CD8-positive, alpha-beta memory T cell (primary cell): ENCODE measurements at regions not wholly inside any gene's neighbourhood (a gene's known extent, or its start where the extent isn't known, plus 50 kb on each side); places are given as distances from the start of the nearest gene placed in this dataset.

Experiments used
- CTCF ChIA-PET: fragments of 350-600 bp; sonication (Branson Sonifier 250); formaldehyde crosslinking; loops from one replicate; lab custom pipeline; 2021; ENCODE audit warnings: antibody characterized with exemption; lab: Charles Lee
- POLR2A ChIA-PET: fragments of 350-600 bp; sonication (Branson Sonifier 250); formaldehyde crosslinking; loops from one replicate; lab custom pipeline; 2021; ENCODE audit warnings: antibody characterized with exemption; lab: Charles Lee
- DNase-seq, 5 donors: peaks; one replicate each; pipeline versions ENCODE4 v3.0.0 to v3.0.0-alpha.2; 2020 to 2022; ENCODE audit warnings: mixed read lengths in 1 of 5
- H3K27ac ChIP-seq: one replicate; pipeline ENCODE4 v1.7.0; 2013; ENCODE audit warnings: low read depth, mild to moderate bottlenecking, low read length, moderate library complexity
- H3K27me3 ChIP-seq: 2 replicates; pipeline ENCODE4 v1.7.0; 2013; ENCODE audit warnings: low read length, mild to moderate bottlenecking; ENCODE audit not compliant: insufficient read depth, poor library complexity, severe bottlenecking
- H3K36me3 ChIP-seq: 2 replicates; pipeline ENCODE4 v1.7.0; 2013; ENCODE audit warnings: mild to moderate bottlenecking, low read length, moderate library complexity; ENCODE audit not compliant: insufficient read depth
- H3K4me1 ChIP-seq: 2 replicates; pipeline ENCODE4 v1.7.0; 2013; ENCODE audit warnings: mild to moderate bottlenecking, low read length, moderate library complexity; ENCODE audit not compliant: insufficient read depth
- H3K4me3 ChIP-seq: 2 replicates; pipeline ENCODE4 v1.7.0; 2013; ENCODE audit warnings: mild to moderate bottlenecking, low read length
- H3K9me3 ChIP-seq: 2 replicates; pipeline ENCODE4 v1.7.0; 2013; ENCODE audit warnings: mild to moderate bottlenecking, low read length
- H3K27ac Mint-ChIP-seq, 8 donors: one replicate each; pipeline ENCODE4 v1.8.0; 2020 to 2021; ENCODE audit warnings: mixed read lengths in 8 of 8, mild to moderate bottlenecking in 6 of 8, inconsistent platforms in 3 of 8, moderate library complexity in 3 of 8
- H3K27me3 Mint-ChIP-seq, 2 donors: one replicate each; pipeline ENCODE4 v1.8.0; 2020 to 2021; ENCODE audit warnings: mixed read lengths in 2 of 2, mild to moderate bottlenecking in 1 of 2, moderate library complexity in 1 of 2
- H3K36me3 Mint-ChIP-seq, 3 donors: one replicate each; pipeline ENCODE4 v1.8.0; 2020 to 2021; ENCODE audit warnings: mixed read lengths in 3 of 3, inconsistent platforms in 1 of 3, mild to moderate bottlenecking in 1 of 3
- H3K4me1 Mint-ChIP-seq, 3 donors: one replicate each; pipeline ENCODE4 v1.8.0; 2020 to 2021; ENCODE audit warnings: mixed read lengths in 3 of 3, inconsistent platforms in 1 of 3, mild to moderate bottlenecking in 1 of 3
- H3K4me3 Mint-ChIP-seq, 7 donors: one replicate each; pipeline ENCODE4 v1.8.0; 2020 to 2021; ENCODE audit warnings: mixed read lengths in 7 of 7, mild to moderate bottlenecking in 6 of 7, moderate library complexity in 4 of 7, inconsistent platforms in 2 of 7
- H3K9me3 Mint-ChIP-seq, 5 donors: one replicate each; pipeline ENCODE4 v1.8.0; 2020 to 2022; ENCODE audit warnings: mixed read lengths in 5 of 5, mild to moderate bottlenecking in 3 of 5, moderate library complexity in 2 of 5, inconsistent platforms in 1 of 5

GRCh38 chr2:155125585-155126230, 427.2 kb downstream of the KCNJ3 start:
- ChIA-PET CTCF (interaction anchor here (0.9 kb wide), 1 partner anchor 8 kb away, joined by 3 read pairs; no protein-coding TSS in a partner anchor), POLR2A (no interaction called here)
- Mint-ChIP-seq H3K9me3 (peaks cover 0 to 28% (median 5%) of the 10 kb centered on the region in 5 donors), H3K4me1 (no peaks in the 10 kb centered on the region), H3K27ac (no peak overlapping the region), H3K4me3 (no peak overlapping the region), H3K36me3 (no peaks in the 10 kb centered on the region), H3K27me3 (no peaks in the 10 kb centered on the region)
- no peaks in the 10 kb centered on the region for H3K36me3 ChIP-seq
- H3K4me3 ChIP-seq: no peak overlapping the region
- no peak overlapping the region for H3K27ac ChIP-seq
- no peaks in the 10 kb centered on the region for H3K4me1 ChIP-seq
- no peaks in the 10 kb centered on the region for H3K27me3 ChIP-seq
- DNase-seq: no peak
- no peaks in the 10 kb centered on the region for H3K9me3 ChIP-seq

- peaks cover 0 to 26% (median 8%) of the 10 kb centered on the region in 5 donors for H3K9me3 Mint-ChIP-seq
- H3K4me3 Mint-ChIP-seq: no peak overlapping the region
- ChIA-PET CTCF (no interaction called here), POLR2A (no interaction called here)
- no peak for DNase-seq
- H3K27ac ChIP-seq: no peak overlapping the region
- no peaks in the 10 kb centered on the region for H3K4me1 Mint-ChIP-seq
- H3K4me1 ChIP-seq: no peaks in the 10 kb centered on the region
- H3K9me3 ChIP-seq: no peaks in the 10 kb centered on the region
- H3K36me3 Mint-ChIP-seq: no peaks in the 10 kb centered on the region
- no peaks in the 10 kb centered on the region for H3K36me3 ChIP-seq
- no peaks in the 10 kb centered on the region for H3K27me3 Mint-ChIP-seq
- H3K27me3 ChIP-seq: no peaks in the 10 kb centered on the region
- H3K27ac Mint-ChIP-seq: no peak overlapping the region
- H3K4me3 ChIP-seq: no peak overlapping the region
These were observed 417.4 kb downstream of the KCNJ3 start for GRCh38 chr2:155115846-155116245.

GRCh38 chr2:155111070-155111469, 412.6 kb downstream of the KCNJ3 start:
- ChIA-PET CTCF (no interaction called here), POLR2A (no interaction called here)
- Mint-ChIP-seq H3K9me3 (peaks cover 0 to 21% (median 7%) of the 10 kb centered on the region in 5 donors), H3K27ac (no peak overlapping the region), H3K4me1 (no peaks in the 10 kb centered on the region), H3K36me3 (no peaks in the 10 kb centered on the region), H3K27me3 (no peaks in the 10 kb centered on the region), H3K4me3 (no peak overlapping the region)
- Histone ChIP-seq H3K4me1 (no peaks in the 10 kb centered on the region), H3K4me3 (no peak overlapping the region), H3K27ac (no peak overlapping the region), H3K27me3 (no peaks in the 10 kb centered on the region), H3K36me3 (no peaks in the 10 kb centered on the region), H3K9me3 (no peaks in the 10 kb centered on the region)
- no peak for DNase-seq

- peaks cover 0 to 19% (median 5%) of the 10 kb centered on the region in 5 donors for H3K9me3 Mint-ChIP-seq
- Histone ChIP-seq H3K27ac (no peak overlapping the region), H3K4me1 (no peaks in the 10 kb centered on the region), H3K36me3 (no peaks in the 10 kb centered on the region), H3K4me3 (no peak overlapping the region), H3K9me3 (no peaks in the 10 kb centered on the region), H3K27me3 (no peaks in the 10 kb centered on the region)
- no peaks in the 10 kb centered on the region for H3K36me3 Mint-ChIP-seq
- CTCF ChIA-PET: no interaction called here
- POLR2A ChIA-PET: no interaction called here
- no peaks in the 10 kb centered on the region for H3K27me3 Mint-ChIP-seq
- H3K4me3 Mint-ChIP-seq: no peak overlapping the region
- no peak for DNase-seq
- H3K27ac Mint-ChIP-seq: peak overlapping the region in 1 of 8 donors; percentile 32
- no peaks in the 10 kb centered on the region for H3K4me1 Mint-ChIP-seq
These were observed 411.0 kb downstream of the KCNJ3 start for GRCh38 chr2:155109527-155109926.

GRCh38 chr2:155100261-155100660, 401.8 kb downstream of the KCNJ3 start:
- no peak for DNase-seq
- H3K4me3 ChIP-seq: no peak overlapping the region
- POLR2A ChIA-PET: no interaction called here
- Mint-ChIP-seq H3K9me3 (peaks cover 10 to 33% (median 18%) of the 10 kb centered on the region in 5 donors), H3K27ac (no peak overlapping the region), H3K4me3 (no peak overlapping the region), H3K27me3 (no peaks in the 10 kb centered on the region), H3K36me3 (no peaks in the 10 kb centered on the region), H3K4me1 (no peaks in the 10 kb centered on the region)
- no peaks in the 10 kb centered on the region for H3K27me3 ChIP-seq
- CTCF ChIA-PET: no interaction called here
- H3K9me3 ChIP-seq: no peaks in the 10 kb centered on the region
- no peak overlapping the region for H3K27ac ChIP-seq
- H3K4me1 ChIP-seq: no peaks in the 10 kb centered on the region
- H3K36me3 ChIP-seq: no peaks in the 10 kb centered on the region

- no peaks in the 10 kb centered on the region for H3K4me1 ChIP-seq
- H3K4me1 Mint-ChIP-seq: no peaks in the 10 kb centered on the region
- H3K27me3 ChIP-seq: no peaks in the 10 kb centered on the region
- H3K9me3 Mint-ChIP-seq: peaks cover 10 to 28% (median 14%) of the 10 kb centered on the region in 5 donors
- H3K36me3 Mint-ChIP-seq: no peaks in the 10 kb centered on the region
- no peaks in the 10 kb centered on the region for H3K27me3 Mint-ChIP-seq
- ChIA-PET POLR2A (no interaction called here), CTCF (no interaction called here)
- H3K36me3 ChIP-seq: no peaks in the 10 kb centered on the region
- H3K9me3 ChIP-seq: no peaks in the 10 kb centered on the region
- H3K27ac Mint-ChIP-seq: no peak overlapping the region
- H3K4me3 Mint-ChIP-seq: no peak overlapping the region
- H3K27ac ChIP-seq: no peak overlapping the region
- DNase-seq: no peak
- H3K4me3 ChIP-seq: no peak overlapping the region
These were observed 401.3 kb downstream of the KCNJ3 start for GRCh38 chr2:155099784-155100183.

- no peaks in the 10 kb centered on the region for H3K4me1 ChIP-seq
- H3K36me3 Mint-ChIP-seq: no peaks in the 10 kb centered on the region
- H3K27ac ChIP-seq: no peak overlapping the region
- H3K9me3 Mint-ChIP-seq: peaks cover 2 to 16% (median 7%) of the 10 kb centered on the region in 5 donors
- H3K4me1 Mint-ChIP-seq: no peaks in the 10 kb centered on the region
- ChIA-PET CTCF (no interaction called here), POLR2A (no interaction called here)
- H3K27me3 Mint-ChIP-seq: no peaks in the 10 kb centered on the region
- no peak for DNase-seq
- no peaks in the 10 kb centered on the region for H3K9me3 ChIP-seq
- no peaks in the 10 kb centered on the region for H3K36me3 ChIP-seq
- H3K27me3 ChIP-seq: no peaks in the 10 kb centered on the region
- H3K4me3 ChIP-seq: no peak overlapping the region
- H3K4me3 Mint-ChIP-seq: no peak overlapping the region
- H3K27ac Mint-ChIP-seq: no peak overlapping the region
These were observed 397.1 kb downstream of the KCNJ3 start for GRCh38 chr2:155095613-155096012.

- ChIA-PET POLR2A (no interaction called here), CTCF (no interaction called here)
- Histone ChIP-seq H3K9me3 (no peaks in the 10 kb centered on the region), H3K4me3 (no peak overlapping the region), H3K27me3 (no peaks in the 10 kb centered on the region), H3K36me3 (no peaks in the 10 kb centered on the region), H3K27ac (no peak overlapping the region), H3K4me1 (no peaks in the 10 kb centered on the region)
- no peaks in the 10 kb centered on the region for H3K36me3 Mint-ChIP-seq
- no peaks in the 10 kb centered on the region for H3K4me1 Mint-ChIP-seq
- peaks cover 0 to 9% (median 3%) of the 10 kb centered on the region in 5 donors for H3K9me3 Mint-ChIP-seq
- H3K27me3 Mint-ChIP-seq: no peaks in the 10 kb centered on the region
- no peak for DNase-seq
- no peak overlapping the region for H3K27ac Mint-ChIP-seq
- no peak overlapping the region for H3K4me3 Mint-ChIP-seq
These were observed 381.9 kb downstream of the KCNJ3 start for GRCh38 chr2:155080373-155080772.
